Keratinocyte (primary cell): ENCODE measurements at regions not wholly inside any gene's neighbourhood (a gene's known extent, or its start where the extent isn't known, plus 50 kb on each side); places are given as distances from the start of the nearest gene placed in this dataset.

Experiments used
- CTCF ChIP-seq, 3 experiments: IDR thresholded peaks in 1 of 3; conservative IDR thresholded peaks in 1 of 3; optimal IDR thresholded peaks in 1 of 3; 2 replicates in 2 of 3; 3 replicates in 1 of 3; pipeline versions ENCODE3 to v1.5.1; 2011; ENCODE audit warnings: low read length in 3 of 3, mild to moderate bottlenecking in 3 of 3, moderate library complexity in 2 of 3, control low read depth in 1 of 3, inconsistent platforms in 1 of 3; ENCODE audit not compliant: insufficient read depth in 2 of 3; ENCODE audit errors: extremely low read depth in 1 of 3
- EZH2 ChIP-seq: IDR thresholded peaks from one replicate; pipeline ENCODE4 v1.6.1; 2012; ENCODE audit warnings: inconsistent platforms, mild to moderate bottlenecking, low read length, moderate library complexity

- TF ChIP-seq CTCF (optimal IDR thresholded peaks at IDR 0.05 in 1 of 3, IDR thresholded peaks at IDR 0.05 in 1 of 3, conservative IDR thresholded peaks at IDR 0.05 in 1 of 3; ENCODE audit: extremely low read depth in 1 of 3, insufficient read depth in 2 of 3, low read length in 3 of 3) (no peak), EZH2 (no peak)
These were observed 199.8 kb downstream of the NPIPA7 start for GRCh38 chr16:16578701-16579100.
